ENCODE measurements at regions not wholly inside any gene's neighbourhood (a gene's known extent, or its start where the extent isn't known, plus 50 kb on each side); places are given as distances from the start of the nearest gene placed in this dataset.

- Histone ChIP-seq H3K36me3 (no peaks in the 10 kb centered on the region), H3K27ac (no peak overlapping the region), H3K27me3 (replicated peaks; ENCODE audit: insufficient read depth) (no peaks in the 10 kb centered on the region), H3K9me3 (no peaks in the 10 kb centered on the region), H3K4me1 (replicated peaks) (no peaks in the 10 kb centered on the region), H3K4me3 (no peak overlapping the region)
- WGBS: 63% methylated on average over 8 of the region's 8 CpGs
- no peak for TF ChIP-seq CTCF (IDR thresholded peaks at IDR 0.05)
- no peak for TF ChIP-seq POLR2A (IDR thresholded peaks at IDR 0.05)
- no peak for TF ChIP-seq POLR2AphosphoS5 (IDR thresholded peaks at IDR 0.05)
- intact Hi-C loops (cut with DNase I): no loop called here
- DNase-seq (ENCODE audit: low spot score): no peak
These were observed 583.1 kb upstream of the CFAP20DC start for GRCh38 chr3:59632760-59633573.

- no peak overlapping the region for H3K27ac ChIP-seq
- DNase-seq (ENCODE audit: low spot score): no peak
- no peaks in the 10 kb centered on the region for H3K36me3 ChIP-seq
- no peak for TF ChIP-seq POLR2AphosphoS5 (IDR thresholded peaks at IDR 0.05)
- TF ChIP-seq CTCF (IDR thresholded peaks at IDR 0.05): no peak
- TF ChIP-seq POLR2A (IDR thresholded peaks at IDR 0.05): no peak
- H3K4me1 ChIP-seq (replicated peaks): no peaks in the 10 kb centered on the region
- intact Hi-C loops (cut with DNase I): no loop called here
- 56% methylated on average over 2 of the region's 2 CpGs for WGBS
- H3K4me3 ChIP-seq: no peak overlapping the region
- no peaks in the 10 kb centered on the region for H3K27me3 ChIP-seq (replicated peaks; ENCODE audit: insufficient read depth)
- H3K9me3 ChIP-seq: no peaks in the 10 kb centered on the region
These were observed 581.7 kb upstream of the CFAP20DC start for GRCh38 chr3:59631482-59631881.

GRCh38 chr3:59621037-59621436 lies 571.2 kb upstream of the CFAP20DC start:
- intact Hi-C loops (cut with DNase I): no loop called here
- no peak overlapping the region for H3K4me3 ChIP-seq
- H3K27me3 ChIP-seq (replicated peaks; ENCODE audit: insufficient read depth): no peaks in the 10 kb centered on the region
- H3K4me1 ChIP-seq (replicated peaks): no peaks in the 10 kb centered on the region
- no peaks in the 10 kb centered on the region for H3K36me3 ChIP-seq
- H3K9me3 ChIP-seq: no peaks in the 10 kb centered on the region
- H3K27ac ChIP-seq: no peak overlapping the region
- no peak for TF ChIP-seq POLR2AphosphoS5 (IDR thresholded peaks at IDR 0.05)
- TF ChIP-seq POLR2A (IDR thresholded peaks at IDR 0.05): no peak
- TF ChIP-seq CTCF (IDR thresholded peaks at IDR 0.05): no peak
- WGBS: 90% methylated on average over 3 of the region's 3 CpGs
- no peak for DNase-seq (ENCODE audit: low spot score)

- TF ChIP-seq POLR2A (IDR thresholded peaks at IDR 0.05): no peak
- TF ChIP-seq POLR2AphosphoS5 (IDR thresholded peaks at IDR 0.05): no peak
- TF ChIP-seq CTCF (IDR thresholded peaks at IDR 0.05): no peak
- Histone ChIP-seq H3K27me3 (replicated peaks; ENCODE audit: insufficient read depth) (no peaks in the 10 kb centered on the region), H3K4me1 (replicated peaks) (no peaks in the 10 kb centered on the region), H3K36me3 (no peaks in the 10 kb centered on the region), H3K4me3 (no peak overlapping the region), H3K9me3 (no peaks in the 10 kb centered on the region), H3K27ac (no peak overlapping the region)
- DNase-seq (ENCODE audit: low spot score): no peak
- 84% methylated on average over 4 of the region's 4 CpGs for WGBS
- intact Hi-C loops (cut with DNase I): no loop called here
These were observed 570.5 kb upstream of the CFAP20DC start for GRCh38 chr3:59620325-59620724.

GRCh38 chr3:59612444-59612715 lies 562.6 kb upstream of the CFAP20DC start:
- H3K27ac ChIP-seq: no peak overlapping the region
- H3K9me3 ChIP-seq: no peaks in the 10 kb centered on the region
- TF ChIP-seq POLR2A (IDR thresholded peaks at IDR 0.05) (no peak), CTCF (IDR thresholded peaks at IDR 0.05) (no peak), POLR2AphosphoS5 (IDR thresholded peaks at IDR 0.05) (no peak)
- WGBS: 95% methylated on average over 2 of the region's 2 CpGs
- intact Hi-C loops (cut with DNase I): no loop called here
- H3K36me3 ChIP-seq: no peaks in the 10 kb centered on the region
- H3K4me3 ChIP-seq: no peak overlapping the region
- H3K27me3 ChIP-seq (replicated peaks; ENCODE audit: insufficient read depth): no peaks in the 10 kb centered on the region
- no peaks in the 10 kb centered on the region for H3K4me1 ChIP-seq (replicated peaks)
- no peak for DNase-seq (ENCODE audit: low spot score)
